ENCODE measurements at regions not wholly inside any gene's neighbourhood (a gene's known extent, or its start where the extent isn't known, plus 50 kb on each side); places are given as distances from the start of the nearest gene placed in this dataset.

- TF ChIP-seq POLR2A (IDR thresholded peaks at IDR 0.05), result no peak
- no peak for TF ChIP-seq CTCF (IDR thresholded peaks at IDR 0.05)
Observed at GRCh38 chr4:146110871-146111485, 64.5 kb upstream of the LSM6 start.
